ENCODE measurements at regions not wholly inside any gene's neighbourhood (a gene's known extent, or its start where the extent isn't known, plus 50 kb on each side); places are given as distances from the start of the nearest gene placed in this dataset.

DNA sequence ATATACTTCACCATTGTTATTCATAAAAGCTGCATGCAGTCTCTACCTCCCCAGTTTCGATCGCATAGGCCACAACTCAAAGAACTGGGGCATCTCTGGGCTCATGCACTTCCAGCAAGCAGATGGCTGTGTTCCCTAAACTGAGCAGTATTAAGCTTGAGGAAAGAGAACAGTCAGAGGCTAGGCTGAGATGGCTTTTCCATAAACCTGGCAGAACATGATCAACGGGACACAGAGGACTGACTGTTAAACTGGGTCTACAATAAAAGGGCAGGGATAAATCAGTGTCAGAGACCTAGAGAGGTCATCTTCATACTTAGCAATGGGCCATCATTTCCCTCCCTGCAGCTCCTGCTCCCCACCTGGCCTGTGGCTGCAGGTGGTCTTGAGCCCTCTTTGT is 171.0 kb upstream of the NECTIN1 start:
- WGBS (ENCODE audit: insufficient coverage): 68% methylated on average over 3 of the region's 3 CpGs
- H3K27me3 Mint-ChIP-seq (ENCODE audit: low read depth in 2 of 2): peaks cover 11 to 20% of the 10 kb centered on the region in 2 donors

DNA sequence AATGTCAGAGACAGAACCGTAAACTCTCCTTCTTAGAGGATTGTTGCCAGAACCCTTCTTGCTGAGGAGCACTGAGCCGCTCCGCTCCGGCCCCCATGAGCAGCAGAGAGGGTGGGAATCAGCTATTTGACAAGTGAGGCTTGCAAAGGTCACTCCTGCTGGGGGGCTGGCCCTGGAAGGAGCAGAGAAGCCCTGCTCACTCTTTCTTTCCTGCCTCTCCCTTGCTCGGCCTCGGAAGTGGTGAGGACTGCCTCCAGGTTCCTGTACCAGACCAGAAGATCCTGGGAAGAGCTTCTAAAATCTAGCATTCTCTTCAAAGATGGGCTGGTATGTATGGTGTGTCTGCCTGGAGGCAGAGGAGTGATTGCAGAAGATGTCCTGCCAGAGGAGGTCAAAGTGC is 168.6 kb upstream of the NECTIN1 start:
- H3K9me3 ChIP-seq (ENCODE audit: control insufficient read depth, insufficient read depth, low read length): no peaks in the 10 kb centered on the region
- no peaks in the 10 kb centered on the region for H3K27me3 ChIP-seq (ENCODE audit: control insufficient read depth, insufficient read depth, low read length)
- H3K4me1 ChIP-seq (ENCODE audit: control insufficient read depth, insufficient read depth, low read length): peaks cover 23% of the 10 kb centered on the region
- H3K36me3 ChIP-seq (ENCODE audit: control insufficient read depth, insufficient read depth, low read length): no peaks in the 10 kb centered on the region
- no peak overlapping the region for H3K4me3 ChIP-seq (ENCODE audit: low read length)
- no peak for DNase-seq
- Mint-ChIP-seq H3K36me3 (no peaks in the 10 kb centered on the region), H3K27ac (no peak overlapping the region), H3K27me3 (ENCODE audit: low read depth in 2 of 2) (peaks cover 12 to 19% of the 10 kb centered on the region in 2 donors), H3K4me3 (no peak overlapping the region), H3K9me3 (no peaks in the 10 kb centered on the region), H3K4me1 (peaks cover 14 to 23% of the 10 kb centered on the region in 2 donors)
- intact Hi-C loops (cut with micrococcal nuclease): no loop called here
- 97% methylated on average over 6 of the region's 6 CpGs for WGBS (ENCODE audit: insufficient coverage)
- TF ChIP-seq, protein P1, sequence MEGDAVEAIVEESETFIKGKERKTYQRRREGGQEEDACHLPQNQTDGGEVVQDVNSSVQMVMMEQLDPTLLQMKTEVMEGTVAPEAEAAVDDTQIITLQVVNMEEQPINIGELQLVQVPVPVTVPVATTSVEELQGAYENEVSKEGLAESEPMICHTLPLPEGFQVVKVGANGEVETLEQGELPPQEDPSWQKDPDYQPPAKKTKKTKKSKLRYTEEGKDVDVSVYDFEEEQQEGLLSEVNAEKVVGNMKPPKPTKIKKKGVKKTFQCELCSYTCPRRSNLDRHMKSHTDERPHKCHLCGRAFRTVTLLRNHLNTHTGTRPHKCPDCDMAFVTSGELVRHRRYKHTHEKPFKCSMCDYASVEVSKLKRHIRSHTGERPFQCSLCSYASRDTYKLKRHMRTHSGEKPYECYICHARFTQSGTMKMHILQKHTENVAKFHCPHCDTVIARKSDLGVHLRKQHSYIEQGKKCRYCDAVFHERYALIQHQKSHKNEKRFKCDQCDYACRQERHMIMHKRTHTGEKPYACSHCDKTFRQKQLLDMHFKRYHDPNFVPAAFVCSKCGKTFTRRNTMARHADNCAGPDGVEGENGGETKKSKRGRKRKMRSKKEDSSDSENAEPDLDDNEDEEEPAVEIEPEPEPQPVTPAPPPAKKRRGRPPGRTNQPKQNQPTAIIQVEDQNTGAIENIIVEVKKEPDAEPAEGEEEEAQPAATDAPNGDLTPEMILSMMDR (IDR thresholded peaks at IDR 0.05): no peak
- H3K27ac ChIP-seq (ENCODE audit: low read length): no peak overlapping the region
- ATAC-seq: no peak

More for the DNA sequence above, 171.0 kb upstream of the NECTIN1 start:
- Histone ChIP-seq H3K4me1 (ENCODE audit: control insufficient read depth, insufficient read depth, low read length) (peaks cover 22% of the 10 kb centered on the region), H3K27me3 (ENCODE audit: control insufficient read depth, insufficient read depth, low read length) (no peaks in the 10 kb centered on the region), H3K4me3 (ENCODE audit: low read length) (no peak overlapping the region), H3K36me3 (ENCODE audit: control insufficient read depth, insufficient read depth, low read length) (no peaks in the 10 kb centered on the region), H3K27ac (ENCODE audit: low read length) (no peak overlapping the region), H3K9me3 (ENCODE audit: control insufficient read depth, insufficient read depth, low read length) (no peaks in the 10 kb centered on the region)
- DNase-seq (no peak), ATAC-seq (no peak)
- no peak overlapping the region for H3K4me3 Mint-ChIP-seq
- no peaks in the 10 kb centered on the region for H3K36me3 Mint-ChIP-seq
- peaks cover 14 to 23% of the 10 kb centered on the region in 2 donors for H3K4me1 Mint-ChIP-seq
- H3K9me3 Mint-ChIP-seq: no peaks in the 10 kb centered on the region
- TF ChIP-seq, protein P1 (IDR thresholded peaks at IDR 0.05): no peak
- no peak overlapping the region for H3K27ac Mint-ChIP-seq
- intact Hi-C loops (cut with micrococcal nuclease): no loop called here

DNA sequence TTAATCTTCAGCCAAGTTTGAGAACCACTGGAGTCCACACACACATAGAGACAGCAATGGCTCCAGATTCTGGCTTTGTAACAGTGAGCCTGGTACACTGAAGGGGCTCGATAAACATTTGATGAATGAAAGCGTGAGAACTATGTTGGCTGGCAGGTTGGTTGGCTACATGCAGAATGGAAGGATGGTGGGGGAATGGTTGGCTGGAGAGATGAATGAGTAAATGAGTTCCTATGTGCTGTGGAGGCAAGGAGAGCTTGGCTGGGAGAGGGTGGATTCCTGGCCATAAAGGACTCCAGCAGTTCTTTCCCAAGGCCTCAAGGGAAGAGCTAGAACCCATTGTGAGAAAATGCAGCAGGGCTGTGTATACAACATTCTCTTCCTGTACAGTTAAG is 168.0 kb upstream of the NECTIN1 start:
- ATAC-seq: no peak
- intact Hi-C loops (cut with micrococcal nuclease): no loop called here
- H3K36me3 ChIP-seq (ENCODE audit: control insufficient read depth, insufficient read depth, low read length): no peaks in the 10 kb centered on the region
- WGBS (ENCODE audit: insufficient coverage): 66% methylated on average over 2 of the region's 2 CpGs
- no peak for DNase-seq
- peaks cover 23% of the 10 kb centered on the region for H3K4me1 ChIP-seq (ENCODE audit: control insufficient read depth, insufficient read depth, low read length)
- H3K4me3 Mint-ChIP-seq: peak overlapping the region; percentile 40
- no peak overlapping the region for H3K4me3 ChIP-seq (ENCODE audit: low read length)
- H3K36me3 Mint-ChIP-seq: no peaks in the 10 kb centered on the region
- TF ChIP-seq, protein P1 (IDR thresholded peaks at IDR 0.05): no peak
- no peaks in the 10 kb centered on the region for H3K9me3 Mint-ChIP-seq
- peaks cover 13 to 15% of the 10 kb centered on the region in 2 donors for H3K27me3 Mint-ChIP-seq (ENCODE audit: low read depth in 2 of 2)
- H3K27ac Mint-ChIP-seq: peak overlapping the region in 1 of 2 donors; percentile 64
- H3K4me1 Mint-ChIP-seq: peaks cover 14 to 23% of the 10 kb centered on the region in 2 donors
- H3K27ac ChIP-seq (ENCODE audit: low read length): no peak overlapping the region
- H3K27me3 ChIP-seq (ENCODE audit: control insufficient read depth, insufficient read depth, low read length): no peaks in the 10 kb centered on the region
- no peaks in the 10 kb centered on the region for H3K9me3 ChIP-seq (ENCODE audit: control insufficient read depth, insufficient read depth, low read length)

DNA sequence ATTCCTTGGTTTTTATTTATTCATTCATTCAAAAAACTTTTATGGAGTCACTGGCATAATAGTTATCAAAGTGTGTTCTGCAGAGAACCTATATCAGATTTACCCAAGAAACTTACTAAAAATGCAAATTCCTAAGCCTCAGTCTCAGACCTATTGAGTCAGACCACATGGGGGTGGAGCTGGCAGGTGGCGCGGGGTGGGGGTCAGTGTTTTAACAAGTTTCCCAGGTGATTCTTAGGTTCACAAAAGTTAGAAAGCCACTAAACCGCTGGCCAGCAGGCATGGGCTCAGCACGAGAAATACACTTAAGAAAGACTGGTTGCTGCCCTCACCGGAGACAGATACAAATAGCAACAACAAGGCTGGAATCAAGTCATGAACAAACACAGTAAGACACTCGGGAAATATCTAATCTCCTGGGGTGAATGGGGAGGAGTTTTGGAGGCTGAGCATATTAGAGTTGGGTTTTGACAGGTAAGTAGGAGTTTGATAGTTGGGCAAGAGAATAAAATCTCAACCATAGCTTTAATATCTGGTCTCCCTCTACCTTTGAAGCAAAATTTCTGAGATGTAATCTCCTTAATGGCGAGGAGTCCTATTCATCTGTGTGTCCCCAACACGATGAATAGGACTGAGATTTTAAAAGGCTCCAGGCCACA is 167.5 kb upstream of the NECTIN1 start:
- no peaks in the 10 kb centered on the region for H3K9me3 Mint-ChIP-seq

More for the DNA sequence above, 167.5 kb upstream of the NECTIN1 start:
- no peaks in the 10 kb centered on the region for H3K9me3 ChIP-seq (ENCODE audit: control insufficient read depth, insufficient read depth, low read length)
- ATAC-seq: peak; percentile 11 to 81 (median 49)
- H3K36me3 ChIP-seq (ENCODE audit: control insufficient read depth, insufficient read depth, low read length): no peaks in the 10 kb centered on the region
- no peaks in the 10 kb centered on the region for H3K27me3 ChIP-seq (ENCODE audit: control insufficient read depth, insufficient read depth, low read length)
- Mint-ChIP-seq H3K27ac (peak overlapping the region; percentile 14 to 64), H3K36me3 (no peaks in the 10 kb centered on the region), H3K4me1 (peaks cover 14 to 23% of the 10 kb centered on the region in 2 donors), H3K4me3 (peak overlapping the region; percentile 33), H3K27me3 (ENCODE audit: low read depth in 2 of 2) (peaks cover 11 to 15% of the 10 kb centered on the region in 2 donors)
- no peak overlapping the region for H3K27ac ChIP-seq (ENCODE audit: low read length)
- H3K4me3 ChIP-seq (ENCODE audit: low read length): no peak overlapping the region
- intact Hi-C loops (cut with micrococcal nuclease): no loop called here
- WGBS (ENCODE audit: insufficient coverage): 52% methylated on average over 8 of the region's 8 CpGs
- peaks cover 23% of the 10 kb centered on the region for H3K4me1 ChIP-seq (ENCODE audit: control insufficient read depth, insufficient read depth, low read length)
- TF ChIP-seq, protein P1 (IDR thresholded peaks at IDR 0.05): no peak
- DNase-seq: no peak
